HG02943 (cell line): ENCODE measurements at regions not wholly inside any gene's neighbourhood (a gene's known extent, or its start where the extent isn't known, plus 50 kb on each side); places are given as distances from the start of the nearest gene placed in this dataset.
A peak's percentile ranks its signal among the peaks of the same experiment; 100 is the strongest.

Experiments
- ATAC-seq: cut with Tn5 transposase; IDR thresholded peaks from one replicate; pipeline ENCODE4 v1.9.1; 2021; ENCODE audit warnings: mild to moderate bottlenecking, low read depth, moderate library complexity; ENCODE audit not compliant: unreplicated experiment

GRCh38 chr3:22536541-22536940 is 666.6 kb upstream of the UBE2E2 start:
- no peak for ATAC-seq

DNA sequence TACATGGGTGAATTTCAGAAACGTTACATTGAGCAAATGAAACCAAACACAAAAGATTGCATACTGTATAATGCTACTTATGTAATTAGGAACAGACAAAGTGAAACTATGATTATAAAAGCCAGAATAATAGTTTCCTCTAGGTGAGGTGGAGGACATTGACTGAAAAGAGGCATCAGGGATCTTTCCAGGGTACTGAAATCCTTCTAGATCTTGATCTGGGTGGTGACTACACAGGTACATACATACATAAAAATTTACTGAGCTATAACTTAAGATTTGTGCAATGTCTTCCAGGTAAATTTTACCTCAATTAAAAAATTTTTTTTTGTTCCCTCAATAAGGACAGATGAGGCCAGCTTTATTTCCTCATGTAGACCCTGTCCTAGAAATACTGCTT is 665.6 kb upstream of the UBE2E2 start:
- ATAC-seq: no peak

- ATAC-seq: no peak
These were observed 660.8 kb upstream of the UBE2E2 start for GRCh38 chr3:22542311-22542710.

DNA sequence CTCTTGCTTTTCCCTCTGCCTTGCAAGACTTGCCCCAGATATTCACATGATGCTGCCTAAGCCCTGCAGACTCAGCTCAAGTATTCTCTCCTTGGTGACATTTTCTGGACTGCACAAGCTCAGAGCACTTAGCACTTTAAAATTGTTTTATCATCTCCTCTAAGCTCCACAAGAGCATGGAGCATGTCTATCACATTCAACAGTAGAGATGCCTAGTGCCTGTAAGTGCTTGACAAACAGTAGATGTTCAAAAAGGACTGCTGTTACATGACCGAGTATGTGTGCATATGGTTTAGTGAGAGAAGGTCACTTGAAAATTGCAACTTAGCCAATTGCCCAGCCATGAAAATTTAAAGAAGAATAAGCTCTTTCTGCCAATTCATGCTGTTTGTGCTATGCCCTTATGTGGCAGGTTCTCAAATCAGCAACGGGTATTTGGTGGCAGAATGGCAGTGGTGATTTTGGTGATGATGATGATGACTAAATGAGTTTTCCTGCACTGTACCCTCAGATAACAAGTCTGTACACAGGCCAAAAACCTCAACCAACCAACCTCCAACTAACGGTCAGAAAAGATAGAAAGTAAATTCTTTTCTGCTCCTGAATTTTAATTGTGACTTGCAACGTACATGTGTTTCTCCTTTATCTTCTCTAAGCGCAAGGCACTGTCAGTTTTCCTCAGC is 647.2 kb upstream of the UBE2E2 start:
- no peak for ATAC-seq

GRCh38 chr3:22565393-22565792 is 637.7 kb upstream of the UBE2E2 start:
- peak; percentile 48 for ATAC-seq

DNA sequence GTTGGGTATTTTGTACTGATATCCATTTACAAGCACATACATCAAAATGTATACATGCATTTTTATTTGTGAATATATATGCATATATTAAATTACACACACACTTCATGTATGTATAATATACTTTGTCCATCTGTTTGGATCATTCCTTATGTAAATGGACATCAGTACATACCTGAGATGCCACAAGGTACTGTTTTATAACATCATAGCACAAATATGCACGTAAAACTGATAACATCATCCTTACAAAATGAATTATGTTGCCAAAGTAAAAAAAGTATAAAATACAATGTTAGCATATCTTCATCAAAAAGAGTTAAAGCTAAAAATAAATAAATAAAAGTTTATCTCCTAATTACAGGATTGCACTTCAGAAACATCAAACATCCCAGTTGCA is 634.8 kb upstream of the UBE2E2 start:
- no peak for ATAC-seq

DNA sequence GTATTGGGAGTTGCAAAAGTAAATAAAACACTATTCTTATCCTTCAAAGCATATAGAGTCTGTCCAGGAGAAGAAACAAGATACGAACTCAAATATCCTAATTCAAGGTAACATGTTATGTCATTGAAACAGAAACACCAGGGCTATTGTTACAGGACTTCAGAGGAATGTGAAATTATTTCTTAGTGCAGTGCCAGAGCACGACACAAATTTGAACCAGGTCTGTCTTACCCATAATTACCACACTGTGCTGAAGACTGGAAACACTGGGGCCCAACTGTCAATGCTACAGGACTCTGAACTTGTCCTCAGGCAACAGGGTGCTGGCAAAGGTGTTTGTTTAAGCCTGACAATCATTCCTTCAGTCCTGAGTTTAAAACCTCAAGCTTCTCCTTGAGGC is 633.6 kb upstream of the UBE2E2 start:
- no peak for ATAC-seq

DNA sequence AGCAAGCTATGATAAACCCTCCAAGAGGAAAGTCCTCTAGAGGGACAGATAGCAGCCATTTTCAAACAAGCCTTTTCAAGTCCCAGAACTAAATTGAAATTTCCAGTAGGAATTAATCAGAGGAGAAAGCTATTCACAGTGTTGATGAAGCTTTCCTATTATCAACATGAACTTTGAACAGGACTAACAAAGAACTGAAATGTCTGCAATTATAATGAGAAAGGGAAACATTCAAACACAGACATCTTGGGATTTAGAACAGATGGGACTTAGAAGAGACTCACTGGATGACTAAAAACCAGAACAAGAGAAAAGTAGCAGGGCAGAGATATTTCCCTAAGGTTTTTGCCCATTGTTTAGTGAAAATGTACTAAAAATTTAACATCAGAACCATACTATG is 622.1 kb upstream of the UBE2E2 start:
- ATAC-seq: no peak

GRCh38 chr3:22582266-22582665 is 620.9 kb upstream of the UBE2E2 start:
- no peak for ATAC-seq

GRCh38 chr3:22585504-22585903 is 617.6 kb upstream of the UBE2E2 start:
- ATAC-seq: no peak

GRCh38 chr3:22585911-22586310 is 617.2 kb upstream of the UBE2E2 start:
- no peak for ATAC-seq

GRCh38 chr3:22587446-22587845 is 615.7 kb upstream of the UBE2E2 start:
- ATAC-seq: no peak

DNA sequence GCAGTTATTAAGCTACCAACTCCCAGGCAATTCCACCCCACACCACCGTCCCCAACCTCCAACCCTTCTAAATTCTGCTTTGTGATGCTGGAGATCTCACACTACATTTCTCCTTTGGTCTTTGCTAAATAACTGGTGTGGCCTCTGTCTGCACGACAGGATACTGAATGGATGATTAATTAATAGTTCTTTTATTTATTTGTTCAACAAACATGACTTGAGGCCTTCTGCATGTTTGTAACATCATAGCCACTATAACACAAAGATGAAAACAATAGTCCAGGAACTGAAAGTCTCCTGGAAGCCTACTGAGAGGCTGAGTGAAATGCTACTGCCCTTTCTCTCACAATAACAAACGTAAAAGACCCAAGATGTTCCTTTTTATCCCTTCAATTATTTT is 609.5 kb upstream of the UBE2E2 start:
- ATAC-seq: no peak

- no peak for ATAC-seq
These were observed 608.1 kb upstream of the UBE2E2 start for GRCh38 chr3:22594990-22595389.

DNA sequence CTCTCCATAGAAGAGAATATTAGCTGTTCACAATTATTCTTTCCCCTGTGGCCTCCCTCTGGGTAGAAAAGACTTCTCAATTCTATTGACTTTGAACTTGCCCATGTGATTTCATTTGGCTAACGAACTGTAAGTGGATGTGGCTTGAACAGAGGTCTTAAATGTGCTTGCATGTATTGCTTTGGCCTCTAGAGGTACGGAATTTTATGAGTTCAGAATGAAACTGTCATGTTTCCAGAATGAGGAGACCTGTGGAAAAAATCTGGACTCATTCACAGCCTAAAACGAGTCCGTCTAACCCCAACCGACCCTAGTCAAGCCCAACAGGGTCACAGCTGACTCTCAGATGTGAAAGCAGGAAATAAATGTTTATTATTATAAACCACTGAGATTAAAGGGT is 596.7 kb upstream of the UBE2E2 start:
- ATAC-seq: no peak

GRCh38 chr3:22606938-22607337 is 596.2 kb upstream of the UBE2E2 start:
- no peak for ATAC-seq

- ATAC-seq: no peak
These were observed 595.0 kb upstream of the UBE2E2 start for GRCh38 chr3:22608093-22608492.

GRCh38 chr3:22608721-22609120 is 594.4 kb upstream of the UBE2E2 start:
- no peak for ATAC-seq

- ATAC-seq: no peak
These were observed 594.0 kb upstream of the UBE2E2 start for GRCh38 chr3:22609139-22609538.

DNA sequence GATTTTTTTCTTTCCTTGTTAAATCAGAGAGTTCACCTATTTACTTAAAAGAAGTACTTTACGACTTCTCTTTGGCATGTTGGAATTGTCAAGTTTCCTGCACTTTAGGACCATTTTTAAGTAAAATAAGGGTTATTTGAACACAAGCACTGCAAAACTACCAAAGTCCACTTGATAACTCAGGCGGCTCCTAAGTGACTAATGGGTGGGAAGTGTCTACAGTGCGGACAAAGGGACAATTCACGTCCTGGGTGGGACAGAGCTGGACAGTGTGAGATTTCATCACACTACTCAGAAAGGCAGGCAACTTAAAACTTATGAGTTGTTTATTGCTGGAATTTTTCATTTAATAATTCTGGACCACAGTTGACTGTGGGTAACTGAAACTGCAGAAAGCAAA is 590.2 kb upstream of the UBE2E2 start:
- ATAC-seq: no peak

- no peak for ATAC-seq
These were observed 587.3 kb upstream of the UBE2E2 start for GRCh38 chr3:22615790-22616189.

GRCh38 chr3:22617372-22617771 is 585.8 kb upstream of the UBE2E2 start:
- ATAC-seq: no peak

- no peak for ATAC-seq
These were observed 582.6 kb upstream of the UBE2E2 start for GRCh38 chr3:22620498-22620897.
